HepG2 (cell line): ENCODE measurements at regions not wholly inside any gene's neighbourhood (a gene's known extent, or its start where the extent isn't known, plus 50 kb on each side); places are given as distances from the start of the nearest gene placed in this dataset.

ENCODE experiments used
- ATAC-seq: fragments of 200-7000 bp; cut with Tn5 transposase; 3 replicates; pipeline ENCODE4 v1.9.1; 2020; ENCODE audit warnings: mild to moderate bottlenecking, moderate library complexity
- BruUV-seq: library from RNA; stranded (reverse); fragments of 400-500 nt; replicated peaks from 2 replicates; lab custom pipeline; 2021; lab: Mats Ljungman, UMichigan
- CTCF ChIA-PET: fragments of 300-600 bp; formaldehyde crosslinking; extraction: SDS; loops from one replicate; lab custom pipeline; 2021; ENCODE audit warnings: low total read pairs, inconsistent platforms, low intra/inter-chr PET ratio; lab: Yijun Ruan, JAX
- POLR2A ChIA-PET: fragments of 350-600 bp; sonication (Branson Sonifier 250); formaldehyde crosslinking; loops from one replicate; lab custom pipeline; 2020; ENCODE audit warnings: antibody characterized with exemption, inconsistent platforms; lab: Yijun Ruan, JAX
- DNase-seq: peaks from one replicate; pipeline ENCODE4 v3.0.0-alpha.2; 2015; ENCODE audit warnings: low spot score
- FAIRE-seq: peaks from 3 replicates; lab custom pipeline; 2011; peaks lifted over from hg19 to GRCh38; lab: Jason Lieb, UNC
- H2AFZ ChIP-seq: one replicate; pipeline ENCODE4 v1.6.1; 2011; ENCODE audit warnings: low read length, inconsistent platforms
- H3K27ac ChIP-seq: fragments of 300-600 bp; 3 replicates; pipeline ENCODE4 v1.8.0; 2011; ENCODE audit warnings: mixed run types, mild to moderate bottlenecking, mixed read lengths, low read length, inconsistent platforms; ENCODE audit not compliant: insufficient read depth; ENCODE audit errors: extremely low read length
- H3K27me3 ChIP-seq, 2 experiments: fragments of 200-600 bp in 1 of 2; 2 replicates in 1 of 2; 3 replicates in 1 of 2; pipeline versions ENCODE4 v1.6.0 to v1.8.0; 2011; ENCODE audit warnings: low read length in 2 of 2, mild to moderate bottlenecking in 2 of 2, moderate library complexity in 2 of 2, inconsistent platforms in 1 of 2; ENCODE audit not compliant: insufficient read depth in 2 of 2, control insufficient read depth in 1 of 2
- H3K36me3 ChIP-seq, 2 experiments: fragments of 200-600 bp in 1 of 2; replicated peaks in 1 of 2; 2 replicates in 1 of 2; 3 replicates in 1 of 2; pipeline versions ENCODE4 v1.5.1 to v1.8.0; 2011; ENCODE audit warnings: low read length in 2 of 2, inconsistent platforms in 1 of 2; ENCODE audit not compliant: insufficient read depth in 2 of 2, control insufficient read depth in 1 of 2
- H3K4me1 ChIP-seq: 2 replicates; pipeline ENCODE4 v1.5.1; 2012; ENCODE audit warnings: low read length, inconsistent platforms; ENCODE audit not compliant: insufficient read depth
- H3K4me2 ChIP-seq: 2 replicates; pipeline ENCODE4 v1.6.0; 2011; ENCODE audit warnings: low read depth, low read length, inconsistent platforms
- H3K4me3 ChIP-seq, 3 experiments: fragments of 200-600 bp in 1 of 3; sonication (generic), shearing (Covaris generic) in 1 of 3; replicated peaks in 1 of 3; 2 replicates each; pipeline ENCODE4 v1.5.1; 2011 to 2016; ENCODE audit warnings: low read length in 3 of 3, inconsistent platforms in 2 of 3, low read depth in 2 of 3, mild to moderate bottlenecking in 2 of 3, control low read depth in 1 of 3, mixed read lengths in 1 of 3; ENCODE audit not compliant: insufficient read depth in 1 of 3
- H3K79me2 ChIP-seq: one replicate; pipeline ENCODE4 v1.6.1; 2011; ENCODE audit warnings: low read length, inconsistent platforms; ENCODE audit not compliant: insufficient read depth
- H3K9ac ChIP-seq: 2 replicates; pipeline ENCODE4 v1.6.0; 2011; ENCODE audit warnings: mild to moderate bottlenecking, low read depth, low read length, inconsistent platforms; ENCODE audit not compliant: insufficient read depth
- H3K9me3 ChIP-seq: 2 replicates; pipeline ENCODE4 v1.5.1; 2012; ENCODE audit warnings: mild to moderate bottlenecking, low read length
- H4K20me1 ChIP-seq: 2 replicates; pipeline ENCODE4 v1.6.0; 2011; ENCODE audit warnings: inconsistent platforms, mild to moderate bottlenecking, low read length, moderate library complexity; ENCODE audit not compliant: insufficient read depth
- ATF7-NPFF ChIP-seq: sonication (generic); formaldehyde crosslinking; IDR thresholded peaks from 2 replicates; pipeline ENCODE4 v1.8.1; 2023; ENCODE audit warnings: mild to moderate bottlenecking, low read depth, missing genetic modification reagents, moderate library complexity
- ELF3 ChIP-seq: IDR thresholded peaks from 2 replicates; pipeline ENCODE4 v1.6.1; 2016; ENCODE audit warnings: missing genetic modification reagents, missing compliant biosample characterization
- GMEB2 ChIP-seq: IDR thresholded peaks from 2 replicates; pipeline ENCODE4 v1.6.1; 2016; ENCODE audit warnings: missing biosample characterization, missing genetic modification reagents, low read depth
- MNT ChIP-seq: fragments of 450-650 bp; IDR thresholded peaks from 2 replicates; pipeline ENCODE4 v1.6.1; 2016
- PREB ChIP-seq: sonication (generic); formaldehyde crosslinking; IDR thresholded peaks from 2 replicates; pipeline ENCODE4 v1.4.0; 2020; ENCODE audit warnings: missing genetic modification reagents
- SMAD9 ChIP-seq: sonication (generic); formaldehyde crosslinking; IDR thresholded peaks from 2 replicates; pipeline ENCODE4 v1.5.1; 2020; ENCODE audit warnings: mild to moderate bottlenecking, missing genetic modification reagents
- TOE1 ChIP-seq: sonication (generic); formaldehyde crosslinking; IDR thresholded peaks from 2 replicates; pipeline ENCODE4 v1.4.0; 2020; ENCODE audit warnings: mild to moderate bottlenecking, missing genetic modification reagents
- ZBTB2 ChIP-seq: sonication (generic); formaldehyde crosslinking; IDR thresholded peaks from 2 replicates; pipeline ENCODE4 v1.8.0; 2022; ENCODE audit warnings: low read depth, missing genetic modification reagents
- ZHX2 ChIP-seq, 2 experiments: sonication (generic) in 1 of 2; formaldehyde crosslinking in 1 of 2; IDR thresholded peaks; 2 replicates each; pipeline versions ENCODE4 v1.6.1 to v1.9.0; 2014 to 2022; ENCODE audit warnings: antibody characterized with exemption in 1 of 2, borderline replicate concordance in 1 of 2, inconsistent platforms in 1 of 2, low read depth in 1 of 2, missing genetic modification reagents in 1 of 2
- ZIK1 ChIP-seq: sonication (generic); formaldehyde crosslinking; IDR thresholded peaks from 2 replicates; pipeline ENCODE4 v1.5.0; 2020; ENCODE audit warnings: mild to moderate bottlenecking, low read depth, missing genetic modification reagents, borderline replicate concordance
- ZNF761 ChIP-seq: sonication (generic); formaldehyde crosslinking; conservative IDR thresholded peaks from 2 replicates; pipeline ENCODE4 v1.4.0; 2020; ENCODE audit warnings: mild to moderate bottlenecking, missing genetic modification reagents
- ZSCAN12 ChIP-seq: sonication (generic); formaldehyde crosslinking; IDR thresholded peaks from 2 replicates; pipeline ENCODE4 v1.9.0; 2021; ENCODE audit warnings: mild to moderate bottlenecking, missing genetic modification reagents
- WGBS: methylation state at CpG from one replicate; pipeline ENCODE4 v1.1.6; 2017; ENCODE audit warnings: low lambda C conversion rate; 5-methylcytosine and 5-hydroxymethylcytosine counted together
- in situ Hi-C: cut with HindIII; loops from 2 replicates; pipeline ENCODE4 v1.10.0; 2017; ENCODE audit warnings: low pct_unique_long_range_greater_than_20kb; ENCODE audit not compliant: extremely low pct_ligation_motif_present
- intact Hi-C: fragments of 100-400 bp; cut with micrococcal nuclease; formaldehyde crosslinking; loops from one replicate; pipeline ENCODE4 v1.10.0; 2022; ENCODE audit not compliant: unreplicated experiment

- H3K9me3 ChIP-seq, result no peaks in the 10 kb centered on the region
- FAIRE-seq (no peak), DNase-seq (no peak), ATAC-seq (no peak)
- H3K4me3 ChIP-seq, result no peak overlapping the region
- no peak overlapping the region for H3K9ac ChIP-seq
- H3K27ac ChIP-seq, result no peak overlapping the region
- ChIA-PET POLR2A (no interaction called here), CTCF (no interaction called here)
- WGBS, result 11% methylated on average over 2 of the region's 2 CpGs
- no peaks in the 10 kb centered on the region for H3K79me2 ChIP-seq
- 0 out of 5 replicates have a peak, but pooled peaks cover 0 to 3% of the 10 kb centered on the region in 2 experiments for H3K27me3 ChIP-seq
- no peaks in the 10 kb centered on the region for H3K36me3 ChIP-seq
- H3K4me2 ChIP-seq, result no peak overlapping the region
- peaks cover 9% of the 10 kb centered on the region; the same call in 1 of the 2 replicates for H3K4me1 ChIP-seq
- in situ Hi-C loops (no loop called here), intact Hi-C loops (no loop called here)
- no peak overlapping the region for H2AFZ ChIP-seq
- no peaks in the 10 kb centered on the region for H4K20me1 ChIP-seq
- BruUV-seq, result no TSS peak
- TF ChIP-seq GMEB2 (CRISPR knock-in tag) (no peak), ZBTB2 (CRISPR knock-in tag) (no peak), SMAD9 (CRISPR knock-in tag) (no peak), ZSCAN12 (CRISPR knock-in tag) (no peak), ZNF761 (CRISPR knock-in tag) (no peak), TOE1 (CRISPR knock-in tag) (no peak), PREB (CRISPR knock-in tag) (no peak), ZHX2 (IDR thresholded peaks at IDR 0.05; ENCODE audit: low read depth) (no peak), ZHX2 (CRISPR knock-in tag; IDR thresholded peaks at IDR 0.05; ENCODE audit: borderline replicate concordance) (no peak), ZIK1 (CRISPR knock-in tag) (no peak), ATF7-NPFF (no peak), ELF3 (CRISPR knock-in tag) (no peak), MNT (no peak)
Observed at GRCh38 chr7:47078241-47078640, 503.7 kb downstream of the TNS3 start.
